ENCODE measurements at regions not wholly inside any gene's neighbourhood (a gene's known extent, or its start where the extent isn't known, plus 50 kb on each side); places are given as distances from the start of the nearest gene placed in this dataset.
"Not testable (repeated sequence)": the region's sequence is repeated elsewhere in the genome, so short reads cannot be mapped to it uniquely, and the experiment has no call there.

DNA sequence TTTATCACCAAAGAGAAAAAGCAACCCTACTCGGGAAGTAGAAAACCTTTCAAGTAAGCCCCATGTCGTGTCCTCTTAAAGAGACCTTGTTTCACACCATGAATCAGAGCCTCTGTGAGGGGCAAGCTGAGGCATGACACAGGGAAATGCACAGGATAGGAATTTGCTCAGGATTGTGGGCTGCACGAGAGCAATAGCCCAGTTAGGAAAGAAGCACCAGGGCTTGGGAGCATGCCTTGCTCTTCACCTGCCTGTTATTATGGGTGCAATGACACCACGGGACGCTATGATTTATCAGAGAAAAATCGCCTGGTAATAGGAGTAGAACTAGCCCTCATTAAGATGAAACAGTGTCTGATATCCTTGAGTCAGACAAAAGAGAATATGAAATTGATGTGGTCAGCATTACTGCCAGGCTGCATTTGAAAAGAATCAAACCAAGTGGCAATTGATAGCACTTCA is 562.9 kb upstream of the NRP1 start:
- DNase-seq, result no peak

DNA sequence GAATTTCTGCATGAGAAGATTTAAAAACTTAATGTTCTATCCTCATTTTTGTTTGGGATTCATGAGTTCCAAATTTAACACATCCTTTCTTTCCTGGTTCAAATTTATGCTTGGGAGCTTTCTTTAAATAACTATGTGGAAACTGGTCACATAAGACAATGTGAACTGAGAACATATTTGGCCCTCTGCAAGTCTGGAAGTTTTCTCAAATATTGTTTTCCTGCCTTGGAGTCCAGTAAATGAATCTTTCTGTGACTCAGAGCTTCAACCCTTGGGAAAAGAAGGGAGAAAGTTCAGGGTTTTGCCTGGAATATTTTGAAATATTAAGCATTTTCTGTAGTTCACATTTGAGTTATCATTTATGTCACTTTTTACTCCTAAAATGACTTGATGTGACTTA is 559.0 kb upstream of the NRP1 start:
- no peak for DNase-seq

DNA sequence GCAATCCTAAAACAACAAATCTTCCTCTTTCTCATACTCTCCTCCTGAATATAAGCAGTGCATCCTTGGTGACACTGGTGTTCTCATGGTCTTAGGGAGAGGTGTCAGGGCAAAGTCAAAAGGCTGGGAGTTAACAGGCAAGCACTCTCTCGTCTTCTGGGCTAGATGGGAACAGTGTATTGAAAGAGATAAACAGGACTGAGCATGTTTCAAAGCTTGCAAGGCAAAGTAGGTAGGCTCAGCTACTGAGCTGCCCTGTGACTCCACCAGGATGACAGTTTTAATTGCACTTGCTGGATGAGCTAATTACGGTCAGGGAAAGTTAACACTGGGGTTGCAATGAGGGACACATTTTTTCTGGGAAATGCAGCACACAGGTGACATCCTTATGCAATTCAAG is 554.9 kb upstream of the NRP1 start:
- no peak for DNase-seq

DNA sequence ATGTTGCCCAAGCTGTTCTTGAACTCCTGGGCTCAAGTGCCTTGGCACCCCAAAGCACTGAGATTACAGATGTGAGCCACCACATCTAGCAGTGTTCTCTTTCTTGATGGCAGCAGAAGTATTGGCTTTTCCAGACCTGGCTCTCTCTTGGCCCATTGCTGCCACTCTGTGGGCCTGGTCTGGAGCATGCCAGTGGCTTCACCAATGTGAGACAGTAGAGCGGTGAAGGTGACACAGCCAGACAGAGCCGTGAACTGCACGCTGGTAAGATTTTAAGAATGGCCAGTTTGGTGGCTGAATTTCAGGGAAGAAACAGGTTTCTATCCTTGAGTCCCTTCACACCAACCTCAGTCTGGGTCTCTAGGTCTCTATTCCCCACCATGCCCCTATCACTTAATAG is 552.7 kb upstream of the NRP1 start:
- no peak for DNase-seq

DNA sequence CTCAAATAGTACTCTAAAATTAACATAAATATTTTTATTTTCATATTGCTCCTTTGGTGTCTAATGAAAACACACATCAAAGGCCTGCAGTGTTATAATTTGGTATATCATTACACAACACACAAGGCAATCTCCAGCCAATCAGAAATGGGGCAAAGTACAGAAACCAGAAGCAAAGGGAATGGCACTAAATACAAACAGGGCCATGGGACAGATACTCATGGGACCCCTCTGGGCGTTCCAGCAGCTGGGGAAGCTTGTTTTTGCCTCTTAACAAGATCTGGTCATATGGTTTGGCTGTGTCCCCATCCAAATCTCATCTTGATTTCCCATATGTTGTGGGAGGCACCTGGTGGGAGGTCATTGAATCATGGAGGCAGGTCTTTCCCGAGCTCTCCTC is 551.8 kb upstream of the NRP1 start:
- no peak for DNase-seq

DNA sequence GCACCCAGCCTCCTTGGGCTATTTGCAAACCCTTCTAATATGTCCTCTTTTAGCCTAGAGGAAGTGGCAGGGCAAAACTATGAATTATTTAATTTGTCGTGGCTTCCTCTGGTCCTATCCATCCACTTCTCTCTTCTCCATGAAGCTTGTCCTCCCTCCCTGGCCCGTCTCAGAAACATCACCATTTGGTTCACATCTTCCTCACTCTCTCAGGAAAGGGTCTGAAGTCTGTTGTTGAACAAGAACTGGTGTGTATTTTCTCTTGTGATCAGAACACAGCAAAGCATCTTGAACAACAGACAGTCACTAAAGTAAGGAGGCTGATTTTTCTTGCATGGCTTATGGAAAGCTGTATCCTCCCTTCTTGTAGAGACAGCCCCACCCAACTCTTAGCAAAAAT is 550.1 kb upstream of the NRP1 start:
- no peak for DNase-seq

DNA sequence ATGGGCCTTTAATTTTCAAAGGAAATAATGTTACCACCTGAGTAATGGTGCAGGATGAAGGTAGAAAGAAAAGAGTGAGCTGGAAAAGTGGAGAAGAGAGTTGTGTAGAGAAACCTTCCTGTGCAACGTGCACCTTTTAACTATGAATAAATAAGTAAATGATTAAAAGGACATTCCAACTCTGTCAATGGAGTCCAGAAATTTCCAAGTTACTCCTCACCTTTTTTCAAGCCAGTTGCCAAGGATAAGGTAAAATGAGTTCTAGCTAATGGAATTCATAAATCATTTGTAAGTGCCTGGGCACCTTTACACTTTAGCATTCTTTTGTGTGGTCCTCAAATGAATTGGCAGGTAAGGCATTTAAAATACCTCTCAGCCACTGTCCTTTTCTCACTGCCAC is 549.4 kb upstream of the NRP1 start:
- no peak for DNase-seq

DNA sequence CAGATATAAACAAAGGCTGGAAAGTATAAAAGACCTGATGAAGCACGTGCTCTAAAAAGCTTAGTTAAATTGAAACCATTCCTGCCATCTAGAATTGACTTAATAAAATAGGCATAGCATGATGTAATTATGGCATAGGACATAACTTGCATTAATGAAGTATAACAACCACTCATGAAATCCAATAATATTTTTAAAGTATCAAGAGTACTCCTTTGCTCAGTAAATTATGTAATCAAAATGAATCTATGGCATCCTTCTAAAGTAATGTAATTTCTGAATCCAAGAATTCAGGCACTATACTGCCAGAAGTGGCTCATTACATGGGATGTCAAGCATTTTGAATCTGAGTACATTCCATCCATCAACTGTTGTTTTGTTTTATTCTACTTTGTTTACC is 548.5 kb upstream of the NRP1 start:
- no peak for DNase-seq

DNA sequence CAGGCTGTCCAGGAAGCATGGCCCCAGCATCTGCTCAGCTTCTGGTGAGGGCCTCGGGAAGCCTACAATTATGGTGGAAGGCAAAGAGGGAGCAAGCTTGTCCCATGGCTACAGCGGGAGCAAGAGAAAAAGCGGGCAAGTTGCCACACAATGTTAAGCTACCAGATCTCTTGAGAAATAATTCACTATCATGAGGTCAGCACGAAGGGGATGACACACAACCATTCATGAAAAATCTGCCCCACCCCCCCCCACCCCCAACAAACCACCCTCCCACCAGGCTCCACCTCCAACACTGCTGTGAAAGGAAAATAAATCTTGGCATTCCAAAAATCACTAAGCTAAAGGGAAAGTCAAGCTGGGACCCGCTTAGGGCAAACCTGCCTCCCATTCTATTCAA is 545.8 kb upstream of the NRP1 start:
- DNase-seq, result no peak

DNA sequence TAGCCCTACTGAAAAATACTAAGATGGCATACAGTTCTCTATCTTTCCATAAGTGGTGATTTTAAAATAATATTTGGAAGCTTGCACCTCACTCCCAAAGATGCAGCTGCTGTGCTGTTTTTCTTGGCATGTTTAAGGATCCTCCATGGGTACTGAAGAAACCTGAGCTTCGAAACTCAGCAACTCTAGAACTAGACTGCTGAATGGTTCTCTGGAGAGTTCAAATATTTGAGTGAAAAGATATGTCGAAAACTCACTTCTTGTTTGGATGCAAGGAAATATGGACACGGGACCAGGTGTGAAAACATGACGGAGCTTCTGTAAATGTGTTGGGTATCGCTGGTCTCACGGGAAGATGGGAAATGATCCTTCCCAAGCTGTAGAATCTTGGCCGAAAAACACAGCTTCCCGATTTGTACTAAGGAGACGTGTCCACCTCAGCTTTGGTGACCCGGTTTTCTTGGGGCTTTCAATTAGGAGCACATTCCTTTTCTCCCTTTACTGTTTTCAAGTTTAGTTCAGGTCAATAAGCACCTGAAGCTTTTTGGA is 543.8 kb upstream of the NRP1 start:
- no peak for DNase-seq

DNA sequence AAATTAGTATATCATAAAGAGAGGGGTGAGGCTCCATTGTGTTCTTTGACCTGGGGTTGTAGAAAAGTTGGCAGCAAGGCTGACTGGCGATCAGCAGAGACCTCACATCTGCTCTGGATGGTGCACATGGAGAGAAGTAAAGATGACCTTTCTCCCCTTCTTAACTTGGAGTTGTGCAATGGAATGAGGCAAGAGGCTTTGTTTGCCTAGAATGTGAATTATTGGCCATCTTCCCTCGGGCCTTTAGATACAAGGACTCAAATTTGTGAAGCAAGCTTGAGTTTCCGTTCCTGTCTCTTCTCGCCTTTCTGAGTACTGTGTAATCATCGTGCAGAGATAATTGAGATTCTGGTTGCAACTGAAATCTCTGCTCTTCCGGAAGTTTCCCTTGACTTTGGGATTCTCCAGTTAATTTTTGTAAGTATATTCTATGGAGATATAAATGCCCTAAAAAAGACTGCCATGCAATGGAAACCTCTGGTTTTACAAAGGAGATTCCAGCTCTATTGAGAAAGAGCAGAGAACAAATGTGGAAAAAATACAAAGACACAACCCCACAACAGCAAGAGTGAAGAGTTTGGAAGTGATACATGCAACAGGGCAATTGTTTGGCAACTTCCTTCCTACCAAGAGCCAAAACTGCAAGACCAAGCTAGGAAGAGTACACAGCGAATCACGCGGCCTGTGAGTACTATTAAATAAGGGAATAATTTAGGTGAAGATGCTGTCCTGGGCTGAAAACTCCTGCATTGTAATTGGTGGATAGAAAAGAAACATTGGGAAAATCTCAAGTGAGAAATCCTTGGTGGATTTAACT is 542.3 kb upstream of the NRP1 start:
- DNase-seq, result peak; percentile 94

DNA sequence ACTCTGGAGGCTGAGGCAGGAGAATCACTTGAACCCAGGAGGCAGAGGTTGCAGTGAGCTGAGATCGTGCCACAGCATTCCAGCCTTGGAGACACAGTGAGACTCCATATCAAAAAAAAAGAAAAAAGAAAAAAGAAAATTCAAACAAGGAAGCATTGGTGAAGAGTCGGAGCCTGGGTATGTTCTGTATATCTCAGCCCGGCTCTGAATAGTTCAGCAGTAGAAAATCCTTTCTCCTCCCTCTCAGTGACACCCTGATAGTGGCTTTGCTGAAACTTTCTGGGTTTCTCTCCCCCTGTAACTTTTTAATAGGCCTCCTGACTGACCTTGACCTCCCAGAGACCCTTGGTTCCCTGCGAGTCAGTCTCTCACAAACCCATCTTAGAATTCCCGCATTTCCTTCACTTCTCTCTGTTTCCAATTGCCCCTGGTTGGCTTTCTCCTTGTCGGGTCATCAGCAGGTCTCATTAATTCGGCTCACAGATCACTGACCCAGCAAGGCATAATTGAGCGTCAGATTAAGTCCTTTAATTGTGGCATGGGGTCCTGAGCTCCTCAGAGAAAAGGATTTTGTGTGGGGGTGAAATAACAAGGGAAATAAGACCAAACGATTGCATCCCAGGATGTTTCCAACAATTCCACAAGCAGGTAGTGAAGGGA is 541.6 kb upstream of the NRP1 start:
- no peak for DNase-seq

DNA sequence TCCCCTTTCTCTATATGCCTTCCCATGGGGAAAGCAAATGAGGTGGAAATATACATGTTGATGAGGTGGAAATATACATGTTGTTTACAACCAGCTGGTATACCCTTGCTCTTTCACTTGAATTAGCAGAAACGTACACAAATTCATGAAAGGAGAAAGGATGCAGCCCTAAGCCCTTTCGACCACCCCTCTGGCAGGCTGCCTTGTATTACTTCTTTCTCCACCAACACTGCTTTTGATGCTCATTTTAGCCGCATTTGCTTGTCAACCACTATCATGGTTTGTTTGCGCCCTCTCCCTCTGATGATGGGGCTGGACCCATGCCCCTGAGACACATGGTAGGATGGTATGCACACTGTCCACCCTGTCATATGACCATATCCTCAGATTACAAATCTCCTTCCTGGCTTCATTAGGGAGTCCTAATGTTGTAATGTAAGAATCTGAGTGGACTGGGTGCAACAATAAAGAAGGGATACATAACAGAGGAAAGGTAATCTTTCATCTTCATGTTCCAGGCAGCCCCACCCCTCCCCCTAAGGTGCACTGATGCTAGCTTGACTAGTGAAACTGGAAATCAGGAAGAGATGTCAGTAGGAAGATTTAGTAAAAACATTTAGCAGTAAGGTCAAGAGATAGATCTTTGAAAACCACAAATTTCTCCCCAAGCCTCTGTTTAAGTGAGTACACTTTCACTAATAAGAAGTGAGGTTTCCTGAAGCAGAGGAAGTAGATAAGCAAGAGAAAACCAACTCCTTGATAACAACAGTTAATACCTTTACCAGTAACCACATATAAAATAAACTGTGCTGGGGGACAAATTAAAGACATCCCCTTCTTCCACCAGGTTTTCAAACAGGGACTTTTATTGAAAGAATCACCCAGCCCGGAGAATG is 536.8 kb upstream of the NRP1 start:
- DNase-seq, result peak; percentile 75

DNA sequence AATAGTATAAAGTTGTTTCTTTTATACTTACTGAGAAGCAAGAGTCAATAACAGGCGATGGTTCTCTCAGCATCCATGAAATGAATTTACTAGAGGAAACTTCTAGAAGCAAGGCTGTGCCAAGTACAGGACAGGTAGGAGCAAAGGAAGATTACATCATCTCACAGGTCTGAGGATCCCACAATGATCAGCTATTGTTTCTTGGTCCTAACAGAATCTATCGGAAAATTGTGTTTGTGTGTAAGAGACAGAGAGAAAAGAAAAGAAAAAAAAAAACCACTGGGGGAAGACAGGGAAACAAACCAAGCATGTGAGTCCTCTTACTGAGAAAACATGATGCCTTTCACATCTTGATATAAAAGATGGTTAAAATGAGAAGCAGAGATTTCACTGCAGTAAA is 535.0 kb upstream of the NRP1 start:
- DNase-seq, result no peak

DNA sequence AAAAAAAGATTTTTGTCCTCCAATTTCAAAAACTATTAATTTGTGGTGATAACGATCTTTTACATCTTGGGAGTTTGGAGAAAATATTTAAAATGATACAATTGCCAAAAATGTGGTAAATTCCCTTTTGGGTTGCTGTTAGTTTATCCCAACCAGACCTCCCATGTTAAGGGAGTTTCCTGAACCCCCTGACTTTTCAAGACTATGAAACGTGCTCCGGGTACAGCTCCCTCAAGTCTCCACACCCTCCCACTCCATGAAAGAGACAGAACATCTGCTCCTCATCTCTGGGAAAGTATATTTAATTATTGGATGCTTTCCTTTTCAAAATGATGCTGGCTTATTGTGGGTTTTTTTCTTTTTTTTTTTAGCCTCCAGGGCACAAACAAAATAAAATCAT is 534.6 kb upstream of the NRP1 start:
- DNase-seq, result no peak

DNA sequence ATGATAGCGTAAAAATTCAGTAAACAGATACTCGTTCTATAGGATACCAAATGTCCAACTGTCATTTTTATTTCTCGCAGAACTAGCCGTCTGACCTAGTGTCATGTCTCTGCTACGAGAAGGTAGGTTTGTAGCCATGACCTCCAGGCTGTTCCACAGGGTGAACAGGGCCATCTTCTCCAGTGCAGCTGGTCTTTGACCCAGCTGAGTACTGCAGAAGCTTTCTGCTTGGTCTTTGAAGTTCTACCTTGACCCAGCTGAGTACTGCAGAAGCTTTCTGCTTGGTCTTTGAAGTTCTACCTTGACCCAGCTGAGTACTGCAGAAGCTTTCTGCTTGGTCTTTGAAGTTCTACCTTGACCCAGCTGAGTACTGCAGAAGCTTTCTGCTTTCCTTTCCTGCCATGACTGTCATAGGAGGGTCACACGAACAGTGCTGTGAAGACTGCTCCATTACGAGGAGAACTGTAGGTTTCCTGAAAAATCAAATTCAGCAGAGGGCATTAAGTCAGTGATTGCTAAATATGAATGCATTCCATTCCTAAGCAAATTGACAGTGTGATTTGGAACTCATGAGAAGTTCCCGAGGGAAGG is 532.8 kb upstream of the NRP1 start:
- DNase-seq, result not testable (repeated sequence)

DNA sequence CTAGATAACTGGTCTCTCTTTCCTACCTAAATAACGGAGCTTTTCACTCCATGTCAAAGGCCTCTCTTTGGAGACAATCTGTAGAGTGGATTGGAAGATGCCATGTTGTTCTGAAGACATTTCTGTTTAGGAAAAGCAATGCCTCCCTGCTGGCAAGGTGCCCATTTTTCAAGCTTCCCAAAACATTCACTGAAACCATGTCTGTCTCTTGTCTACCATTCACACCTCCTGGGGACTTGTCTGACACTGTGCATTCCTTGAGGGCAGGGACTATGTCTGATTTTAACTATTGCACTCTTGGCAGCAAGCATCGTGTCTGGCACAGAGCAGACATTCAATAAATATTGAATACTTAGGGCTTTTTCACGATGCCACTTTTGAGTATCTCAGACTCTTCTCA is 528.9 kb upstream of the NRP1 start:
- DNase-seq, result no peak

DNA sequence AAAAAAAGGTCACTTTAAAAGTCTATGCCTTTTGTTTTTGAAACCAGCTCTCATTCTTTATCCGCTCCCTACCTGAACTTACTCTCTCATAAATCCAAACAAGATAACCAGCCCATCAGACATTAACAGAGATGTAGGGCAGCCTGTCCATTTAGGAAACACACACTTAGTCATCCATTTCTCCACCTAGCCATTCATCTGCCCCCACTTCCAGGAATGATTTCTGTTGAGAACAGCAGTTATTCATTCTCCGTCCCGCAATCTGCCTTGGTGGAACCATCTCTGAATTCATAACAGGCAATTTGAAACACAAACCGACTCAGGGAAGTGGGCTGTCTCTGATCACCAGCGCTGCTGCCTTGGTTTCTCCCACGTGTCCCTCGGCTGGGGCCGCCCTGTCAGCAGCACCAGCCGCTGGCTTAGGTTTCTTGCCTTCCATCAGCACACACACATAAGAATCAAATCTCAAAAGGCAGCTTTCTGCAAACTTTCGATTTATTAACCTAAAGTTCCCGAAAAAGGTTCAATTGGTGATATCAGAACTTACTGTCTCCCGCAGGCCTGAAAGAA is 528.2 kb upstream of the NRP1 start:
- DNase-seq, result no peak

DNA sequence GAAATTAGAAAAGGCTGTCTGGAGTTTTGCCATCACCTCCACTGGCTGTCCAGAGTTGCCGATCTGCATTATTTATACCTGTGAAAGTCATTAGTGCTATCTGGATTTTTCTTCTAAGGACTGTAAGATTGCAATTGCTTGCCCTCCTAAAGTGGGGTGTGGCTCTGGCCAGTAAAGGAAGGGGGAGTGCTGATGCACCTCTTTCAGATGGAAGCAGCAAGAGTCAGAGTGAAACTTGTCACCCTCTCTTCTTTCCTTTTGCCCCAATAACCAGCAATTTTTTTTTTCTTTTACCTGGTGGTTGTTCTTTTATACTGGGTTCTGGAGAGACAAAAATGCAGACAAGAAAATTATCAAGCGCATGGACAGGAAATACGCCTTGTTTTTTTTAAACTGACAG is 527.4 kb upstream of the NRP1 start:
- no peak for DNase-seq

DNA sequence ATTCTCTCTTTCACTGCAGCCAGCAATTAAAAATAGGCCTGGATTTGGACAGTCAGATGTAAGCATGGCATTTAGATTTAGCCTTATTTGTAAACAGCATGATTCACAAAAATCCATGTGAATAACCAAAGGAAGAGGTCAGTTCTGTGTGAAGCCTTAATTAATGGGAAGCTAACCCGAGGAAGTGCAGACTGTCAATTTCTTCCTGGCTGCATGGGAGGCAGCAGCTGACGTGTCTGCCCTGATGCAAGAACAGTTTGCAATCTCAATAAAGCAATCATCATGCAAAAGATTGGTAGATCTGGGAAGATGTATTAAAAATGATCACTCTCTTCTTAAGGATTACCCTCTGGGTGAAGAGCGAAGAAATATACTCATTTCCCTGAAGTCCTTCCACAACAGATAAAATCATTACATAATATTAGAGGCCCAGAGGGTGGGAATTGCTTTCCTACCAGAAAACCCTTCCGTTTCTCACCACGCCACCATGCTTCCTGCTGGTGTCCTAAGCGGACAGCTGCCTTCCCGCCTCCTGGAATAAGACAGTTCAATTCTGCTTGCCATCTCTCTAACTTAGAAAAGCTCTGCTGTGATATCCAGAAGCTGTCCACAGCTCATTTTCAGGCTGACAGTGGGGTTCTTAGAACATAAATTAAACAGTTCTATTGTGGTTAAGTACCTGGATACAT is 526.7 kb upstream of the NRP1 start:
- no peak for DNase-seq

DNA sequence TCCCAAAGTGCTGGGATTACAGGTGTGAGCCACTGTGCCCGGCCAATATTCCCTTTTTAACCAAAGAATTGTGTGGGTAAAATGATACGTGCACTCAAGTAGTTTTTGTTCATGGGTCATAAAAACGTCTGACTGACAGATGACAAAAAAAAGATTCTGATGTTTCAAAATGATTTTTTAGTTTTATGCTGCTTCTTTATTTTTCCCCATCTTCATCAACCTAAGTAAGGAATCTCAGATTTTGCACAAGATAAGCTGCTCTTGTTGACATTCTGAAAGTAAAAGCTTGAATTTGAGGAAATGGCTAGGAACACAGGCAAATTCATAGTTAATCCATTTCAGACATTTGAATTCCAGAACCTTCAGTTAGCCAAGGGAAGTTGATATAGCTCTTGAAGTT is 526.1 kb upstream of the NRP1 start:
- DNase-seq, result no peak
